Activated T-cell treated with anti-CD3 and anti-CD28 coated beads for 1 hour (primary cell): ENCODE measurements at regions not wholly inside any gene's neighbourhood (a gene's known extent, or its start where the extent isn't known, plus 50 kb on each side); places are given as distances from the start of the nearest gene placed in this dataset.
A peak's percentile ranks its signal among the peaks of the same experiment; 100 is the strongest.
"Not testable (repeated sequence)": the region's sequence is repeated elsewhere in the genome, so short reads cannot be mapped to it uniquely, and the experiment has no call there.

Experiments used
- DNase-seq: peaks from one replicate; pipeline ENCODE4 v3.0.0-alpha.2; 2020; ENCODE audit warnings: low read depth

DNA sequence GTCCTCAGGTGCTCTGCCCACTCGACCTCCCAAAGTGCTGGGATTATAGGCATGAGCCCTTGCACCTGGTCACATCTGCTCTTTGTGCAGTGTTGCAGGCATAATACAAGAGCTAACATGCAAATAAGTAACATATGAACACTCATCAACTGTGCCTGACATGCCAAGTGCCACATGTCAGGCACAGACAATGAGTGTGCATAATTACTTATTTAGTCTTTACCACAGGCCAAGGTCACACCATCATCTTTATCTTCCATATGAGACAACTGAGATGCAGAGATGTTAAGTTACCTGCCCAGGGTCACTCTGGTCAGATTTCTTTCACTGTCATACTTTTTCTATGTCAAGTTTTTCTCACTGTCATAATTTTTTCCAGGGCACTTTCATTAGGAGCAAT, 126.1 kb downstream of the PPIAL4G start:
- DNase-seq: no peak

DNA sequence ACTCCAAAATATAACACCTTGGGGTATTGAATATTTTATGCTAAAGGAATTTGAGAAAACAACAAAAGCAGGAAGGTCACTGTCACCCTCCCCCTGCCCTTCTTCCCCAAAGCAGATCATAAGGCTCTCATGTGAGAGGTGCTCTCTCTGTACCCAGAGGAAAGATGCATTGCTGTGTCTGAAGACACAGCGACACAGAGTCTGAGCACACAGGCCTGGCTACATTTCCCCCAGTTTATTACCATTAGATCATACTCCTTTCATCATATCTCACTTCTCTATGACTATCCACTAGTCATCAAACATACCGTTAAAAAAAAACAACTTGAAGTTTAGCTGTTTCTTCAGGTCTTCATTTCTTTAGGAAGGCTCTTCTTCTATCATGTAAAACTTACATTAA, 127.1 kb downstream of the PPIAL4G start:
- no peak for DNase-seq

DNA sequence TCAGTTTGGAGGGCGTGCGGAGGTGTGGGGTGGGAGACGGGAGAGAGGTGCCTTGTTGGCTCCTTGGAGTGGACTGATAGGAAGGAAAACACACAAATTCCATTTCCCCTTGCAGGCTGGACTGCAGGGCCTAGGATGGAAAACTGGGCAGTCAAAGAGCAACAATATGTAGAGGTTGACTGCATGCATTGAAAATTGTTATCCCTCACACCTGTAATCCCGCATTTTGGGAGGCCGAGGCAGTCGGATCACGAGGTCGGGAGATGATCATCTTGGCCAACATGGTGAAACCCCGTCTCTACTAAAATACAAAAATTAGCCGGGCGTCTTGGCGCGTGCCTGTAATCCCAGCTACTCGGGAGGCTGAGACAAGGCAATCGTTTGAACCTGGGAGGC, 128.2 kb downstream of the PPIAL4G start:
- DNase-seq: no peak

DNA sequence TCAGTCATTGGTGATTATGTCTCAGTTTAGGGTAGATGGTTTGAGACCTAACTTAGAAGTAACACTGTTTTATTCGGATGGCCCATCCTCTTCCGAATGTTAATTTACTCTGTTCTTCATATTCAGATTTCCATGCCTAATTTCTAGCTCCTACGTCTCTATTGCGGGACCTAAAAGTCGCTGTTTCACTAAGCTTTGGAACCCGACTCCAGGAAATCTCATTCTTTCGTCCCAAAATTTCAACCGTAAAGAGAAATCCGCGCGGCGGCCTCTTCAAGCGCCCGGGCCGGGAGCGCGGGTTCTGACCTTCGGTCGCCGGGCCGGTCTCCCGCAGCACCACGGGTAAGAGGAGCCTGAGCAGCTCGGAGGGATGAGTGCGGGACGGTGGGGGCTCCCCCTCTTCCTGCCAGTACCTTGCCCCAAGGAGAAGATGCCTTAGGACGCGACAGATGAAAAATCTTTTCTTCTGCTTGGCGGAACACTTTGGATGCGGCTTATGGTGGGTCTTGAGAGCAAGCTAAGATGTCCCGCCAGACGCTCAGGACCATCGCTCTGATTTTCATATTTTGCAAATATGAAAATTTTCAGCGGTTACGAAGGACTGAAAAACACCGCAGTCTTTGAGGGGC, 128.7 kb downstream of the PPIAL4G start:
- DNase-seq: no peak

DNA sequence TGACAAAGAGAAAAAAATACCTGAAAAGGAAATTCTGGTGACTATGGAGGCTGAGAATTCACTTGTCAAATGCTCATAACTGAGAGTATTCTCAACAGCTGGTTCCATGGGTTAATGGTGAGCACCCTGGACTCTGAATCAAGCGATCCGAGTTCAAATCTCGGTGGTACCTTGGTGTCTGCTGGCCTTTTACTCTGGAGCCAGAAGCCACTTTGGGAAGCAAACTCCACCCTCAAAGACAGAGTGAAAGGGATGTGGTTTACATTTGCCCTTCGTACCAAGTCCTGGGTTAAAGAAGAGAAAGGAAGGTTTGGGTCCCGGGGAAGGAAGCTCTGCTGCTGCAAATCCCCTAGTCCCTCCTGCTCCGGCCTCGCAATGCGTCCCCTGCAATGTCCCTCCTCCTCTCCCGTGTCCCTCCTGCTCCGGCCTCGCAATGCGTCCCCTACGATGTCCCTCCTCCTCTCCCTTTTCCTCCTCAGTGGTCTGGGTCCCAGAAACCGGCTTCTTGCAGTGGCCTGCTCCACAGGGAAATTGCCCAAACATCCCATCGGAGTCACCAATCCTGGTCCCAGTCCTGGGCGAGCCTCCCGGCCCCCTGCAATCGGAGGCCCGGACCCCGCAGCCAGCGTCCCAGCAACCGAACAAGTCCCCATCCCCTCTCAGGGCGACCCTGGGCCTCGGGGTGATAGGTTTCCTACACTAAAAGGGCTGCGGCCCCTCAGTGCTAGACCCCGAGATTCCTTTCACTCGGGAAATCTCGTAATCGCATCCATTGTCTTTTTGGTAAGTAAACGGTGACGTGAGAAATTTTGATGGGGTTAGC, 129.4 kb downstream of the PPIAL4G start:
- no peak for DNase-seq

DNA sequence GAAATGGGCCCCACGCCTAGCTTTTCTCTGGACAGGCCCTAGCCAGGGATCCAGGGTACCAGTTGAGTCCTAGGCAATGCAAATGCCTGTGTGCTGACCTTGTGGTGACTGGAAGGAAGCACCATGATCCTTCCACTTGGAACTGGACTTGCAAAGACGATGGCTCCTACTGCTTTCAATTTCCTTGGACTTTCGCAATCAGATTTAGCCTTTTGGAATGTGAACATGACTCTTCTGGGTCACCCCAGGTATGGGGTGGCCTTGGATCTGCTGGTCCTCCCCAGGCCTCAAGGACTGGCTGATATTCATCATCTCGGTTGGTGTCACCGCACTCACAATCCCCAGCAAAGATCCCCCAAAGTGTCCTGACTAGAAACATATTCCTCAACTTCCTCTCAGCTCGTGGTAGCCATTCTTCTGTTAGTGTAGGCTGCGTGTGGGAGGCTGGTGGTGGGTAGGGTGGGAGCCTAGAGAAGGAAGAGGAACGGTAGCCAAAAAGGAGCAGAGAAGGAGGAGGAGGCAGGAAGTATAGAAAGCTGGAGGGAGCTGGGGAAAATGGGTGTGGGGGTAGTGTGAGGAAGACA, 130.5 kb downstream of the PPIAL4G start:
- DNase-seq: no peak

DNA sequence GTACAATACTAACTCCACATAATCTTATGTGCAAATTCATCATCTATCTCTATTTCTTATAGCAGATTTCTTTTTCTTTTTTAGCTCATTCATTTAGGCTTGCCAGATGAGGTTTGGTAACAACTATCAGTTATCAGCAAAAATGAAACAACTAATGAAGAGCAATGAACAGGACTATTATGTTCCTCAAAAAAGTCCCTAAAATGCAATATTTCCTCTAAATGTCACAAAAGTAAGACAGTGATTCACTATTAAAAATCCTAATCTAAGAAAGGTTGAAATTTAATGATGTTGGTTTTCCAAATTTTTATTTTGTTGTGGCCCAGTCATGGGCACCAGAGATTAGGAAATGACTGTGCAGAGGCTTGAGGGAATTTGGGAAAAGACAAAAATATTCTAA, 135.3 kb downstream of the PPIAL4G start:
- DNase-seq: no peak

DNA sequence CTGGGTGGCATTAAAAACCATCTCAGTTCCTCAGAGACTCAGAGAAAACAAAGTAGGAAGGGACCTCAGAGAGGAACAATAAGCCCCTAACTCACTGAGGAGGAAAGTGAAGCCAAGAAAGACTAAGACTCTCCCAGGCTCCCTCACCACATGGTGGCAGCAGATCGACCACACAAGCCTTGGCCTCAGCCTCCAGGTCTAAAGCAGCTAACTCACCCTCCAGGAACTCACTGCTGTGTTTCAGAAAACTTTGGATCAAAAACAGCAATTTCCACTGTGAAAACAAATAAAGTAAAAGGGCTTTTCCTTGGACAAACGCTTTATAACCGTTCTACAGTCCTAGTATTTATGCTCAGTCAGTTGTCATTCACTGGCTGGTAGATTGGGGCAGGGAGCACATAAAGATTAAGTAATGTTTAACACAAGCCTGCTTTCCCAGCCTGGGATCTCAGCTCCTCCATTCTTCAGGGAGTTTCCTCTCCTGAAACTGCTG, 137.4 kb downstream of the PPIAL4G start:
- DNase-seq: not testable (repeated sequence)

DNA sequence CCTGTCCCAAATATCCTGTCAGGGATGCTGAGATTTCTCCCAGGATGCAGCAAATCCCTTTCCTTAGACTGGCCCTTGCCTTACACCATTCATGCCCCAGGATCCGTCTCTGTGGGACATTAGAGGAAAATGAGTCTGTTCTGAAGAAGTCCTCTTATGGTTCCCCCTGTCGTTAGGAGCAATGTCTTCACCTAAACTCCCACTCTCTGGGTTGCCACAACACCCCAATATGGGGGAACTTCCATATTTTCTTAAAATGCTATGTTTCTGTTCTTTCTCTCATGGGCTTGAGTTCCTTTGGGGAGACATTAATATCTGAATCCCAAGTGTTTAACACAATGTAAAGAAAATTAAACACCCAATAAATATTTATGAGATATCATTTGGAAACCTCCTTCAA, 138.5 kb downstream of the PPIAL4G start:
- DNase-seq: not testable (repeated sequence)

DNA sequence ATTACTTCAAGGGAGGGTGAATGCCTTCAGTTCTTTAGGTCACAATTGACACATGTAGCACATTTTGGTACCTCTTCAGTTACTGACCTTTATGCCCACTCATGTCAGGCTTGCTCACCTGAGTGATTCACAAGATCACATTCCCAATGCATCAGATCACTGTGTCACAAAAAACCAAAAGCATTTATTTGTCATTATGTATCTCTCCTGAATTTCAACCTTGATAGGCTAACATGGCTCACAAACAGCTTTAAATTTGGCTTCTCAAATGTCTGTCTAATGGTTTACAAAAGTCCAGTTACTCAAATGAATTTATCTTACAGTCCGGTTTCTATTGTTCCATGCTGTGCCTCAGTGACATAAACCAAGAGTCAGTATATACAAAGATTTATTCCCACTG, 141.4 kb downstream of the PPIAL4G start:
- DNase-seq: not testable (repeated sequence)

DNA sequence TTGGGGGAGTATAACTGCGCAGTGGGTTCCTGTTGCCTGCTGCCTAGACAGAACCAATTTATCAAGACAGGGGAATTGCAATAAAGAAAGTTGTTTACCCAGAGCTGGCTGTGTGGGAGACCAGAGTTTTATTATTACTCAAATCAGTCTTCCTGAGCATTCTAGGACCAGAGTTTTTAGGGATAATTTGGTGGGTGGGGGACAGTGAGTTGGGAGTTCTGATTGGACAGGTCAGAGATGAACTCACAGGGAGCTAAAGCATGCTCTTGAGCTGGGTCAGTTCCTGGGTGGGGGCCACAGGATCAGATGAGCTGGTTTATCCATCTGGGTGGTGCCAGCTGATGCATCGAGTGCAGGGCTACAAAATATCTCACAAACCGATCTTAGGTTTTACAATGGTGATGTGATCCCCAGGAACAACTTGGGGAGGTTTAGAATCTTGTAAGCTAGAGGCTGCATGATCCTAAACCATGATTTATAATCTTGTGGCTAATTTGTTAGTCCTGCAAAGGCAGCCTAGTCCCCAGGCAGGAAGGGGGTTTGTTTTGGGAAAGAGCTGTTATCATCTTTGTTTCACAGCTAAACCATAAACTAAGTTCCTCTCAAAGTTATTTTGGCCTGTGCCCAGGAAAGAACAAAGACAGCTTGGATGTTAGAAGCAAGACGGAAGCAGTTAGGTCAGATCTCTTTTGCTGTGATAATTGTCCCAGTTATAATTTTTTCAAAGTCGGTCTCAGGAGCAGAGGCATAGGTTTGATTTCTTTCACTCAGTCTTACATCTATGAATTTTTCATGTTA, 146.8 kb downstream of the PPIAL4G start:
- DNase-seq: not testable (repeated sequence)

DNA sequence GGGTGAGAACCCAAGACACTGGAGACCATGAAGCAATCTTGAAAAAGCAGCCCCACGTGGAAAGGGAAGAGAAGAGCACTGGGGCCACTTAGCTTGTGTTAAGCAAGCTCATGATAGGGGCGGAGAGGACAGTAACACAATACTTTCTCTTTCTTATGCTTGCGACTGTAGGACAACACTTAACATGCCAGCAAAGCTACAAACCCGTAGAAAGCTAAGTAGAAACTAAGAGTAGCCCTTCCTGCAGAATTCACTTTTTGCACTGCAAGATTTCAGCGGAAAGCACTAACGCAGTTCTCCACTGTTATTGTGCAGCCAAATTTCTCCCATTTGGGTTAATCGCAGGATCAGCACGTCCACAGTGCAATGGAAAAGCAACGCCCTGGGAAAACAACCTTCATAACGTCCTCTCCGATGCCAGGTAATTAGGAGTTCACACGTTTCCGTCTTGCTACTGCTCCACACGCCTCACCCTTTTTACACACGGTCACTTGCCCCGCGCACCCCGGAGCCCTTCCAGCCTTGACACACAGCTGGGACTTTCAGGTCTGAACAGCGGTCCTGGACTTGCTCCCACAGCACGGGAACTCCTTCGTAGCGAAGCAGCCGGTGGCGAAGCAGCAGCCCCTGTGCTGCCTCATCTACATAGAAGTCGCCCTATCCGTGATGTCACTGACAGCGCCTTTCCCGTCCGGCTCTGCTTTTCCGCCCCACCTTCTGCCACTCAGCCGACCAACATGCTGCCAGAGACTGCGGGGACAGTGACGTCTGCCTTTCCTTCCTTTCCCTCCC, 148.6 kb downstream of the PPIAL4G start:
- peak; percentile 47 for DNase-seq

DNA sequence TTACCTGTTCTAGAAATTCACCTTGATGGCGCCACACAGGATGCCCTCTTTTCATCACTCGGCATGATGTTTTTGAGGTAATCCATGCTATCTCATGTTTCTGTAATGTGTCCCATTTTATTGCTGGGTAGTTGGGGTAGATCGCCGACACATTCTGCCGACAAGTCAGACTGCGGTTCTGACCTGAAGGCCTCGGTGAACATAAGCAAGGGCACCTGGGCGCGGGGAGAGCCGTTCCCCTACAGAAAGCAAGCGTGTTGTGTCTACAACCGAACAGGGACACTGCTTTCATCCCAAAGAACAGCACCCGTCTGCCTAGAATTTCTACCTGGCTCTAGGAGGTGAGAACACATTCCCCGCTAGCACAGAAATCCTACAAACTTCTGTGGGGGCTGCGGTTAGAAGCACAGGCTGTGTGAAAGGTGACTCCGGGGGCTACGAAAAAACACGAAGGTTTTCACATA, 149.2 kb downstream of the PPIAL4G start:
- DNase-seq: no peak

DNA sequence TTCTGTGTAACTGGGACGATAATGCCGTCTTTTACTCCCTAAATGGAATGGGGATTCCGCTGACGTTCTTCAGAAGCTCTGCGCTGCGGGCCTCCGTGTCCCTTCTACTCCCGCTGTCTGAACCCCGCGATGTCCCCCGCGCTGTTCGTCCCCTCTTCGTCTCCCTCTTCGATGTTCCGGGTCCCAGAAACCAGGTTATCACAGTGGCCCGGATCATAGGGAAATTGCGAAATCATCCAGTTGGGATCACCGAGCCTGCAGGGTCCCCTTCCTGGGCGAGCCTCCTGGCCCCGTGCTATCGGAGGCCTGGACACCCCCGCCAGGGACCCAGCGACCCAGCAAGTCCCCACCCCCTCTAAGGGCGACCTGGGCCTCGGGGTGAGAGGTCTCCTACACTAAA, 154.2 kb downstream of the PPIAL4G start:
- no peak for DNase-seq

DNA sequence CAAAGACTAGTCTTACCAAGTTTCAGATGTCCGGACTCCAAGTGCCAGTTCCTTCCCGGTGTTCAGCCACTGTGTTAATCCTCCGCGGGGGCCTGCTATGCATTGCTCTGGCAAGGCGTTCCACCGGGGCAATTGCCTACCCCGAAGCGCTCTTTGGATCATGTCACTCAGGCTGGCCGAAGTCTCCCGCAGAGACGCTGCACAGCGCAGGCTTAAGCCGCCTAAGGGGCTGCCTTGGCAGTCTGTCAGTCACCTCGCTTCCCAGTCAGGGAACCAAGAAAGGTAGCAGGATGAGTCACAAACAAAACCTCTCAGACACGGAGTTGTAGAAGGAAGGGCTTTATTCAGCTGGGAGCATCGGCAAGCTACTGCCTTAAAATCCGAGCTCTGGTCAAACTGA, 158.1 kb downstream of the PPIAL4G start:
- not testable (repeated sequence) for DNase-seq

DNA sequence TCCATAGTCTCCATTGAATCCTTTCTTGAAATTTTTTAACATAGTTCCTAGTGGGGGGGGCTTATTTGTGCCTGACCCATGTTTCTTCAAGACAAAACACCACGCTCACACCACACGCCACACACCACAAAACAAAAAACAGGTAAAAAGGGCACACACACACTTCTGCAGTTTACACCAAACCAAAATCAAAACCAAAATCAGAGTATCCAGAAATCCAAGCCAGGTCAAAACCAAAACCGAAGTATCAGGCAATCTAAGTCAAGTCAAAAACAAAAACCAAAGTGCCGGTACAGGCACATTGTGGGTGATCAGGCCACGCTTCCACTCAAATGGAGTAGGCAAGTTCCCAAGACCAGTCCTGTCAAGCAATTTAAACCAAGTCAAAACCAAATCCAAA, 158.6 kb downstream of the PPIAL4G start:
- DNase-seq: not testable (repeated sequence)

DNA sequence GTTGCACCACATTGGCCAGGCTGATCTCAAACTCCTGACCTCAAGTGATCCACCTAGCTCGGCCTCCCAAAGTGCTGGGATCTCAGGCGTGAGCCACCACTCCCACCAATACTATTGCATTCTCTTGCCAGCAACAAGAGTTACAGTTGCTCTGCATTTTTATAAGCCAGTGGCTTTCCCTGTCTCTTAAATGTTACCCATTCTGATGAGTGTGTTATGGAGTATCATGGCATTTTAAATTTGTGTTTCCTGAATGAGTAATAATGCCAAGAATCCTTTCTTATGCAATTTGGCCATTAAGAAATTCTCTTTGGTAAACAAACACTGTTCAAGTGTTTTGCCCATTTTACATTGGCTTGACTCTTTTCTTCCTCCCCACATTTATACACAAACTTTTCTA, 163.0 kb downstream of the PPIAL4G start:
- not testable (repeated sequence) for DNase-seq

DNA sequence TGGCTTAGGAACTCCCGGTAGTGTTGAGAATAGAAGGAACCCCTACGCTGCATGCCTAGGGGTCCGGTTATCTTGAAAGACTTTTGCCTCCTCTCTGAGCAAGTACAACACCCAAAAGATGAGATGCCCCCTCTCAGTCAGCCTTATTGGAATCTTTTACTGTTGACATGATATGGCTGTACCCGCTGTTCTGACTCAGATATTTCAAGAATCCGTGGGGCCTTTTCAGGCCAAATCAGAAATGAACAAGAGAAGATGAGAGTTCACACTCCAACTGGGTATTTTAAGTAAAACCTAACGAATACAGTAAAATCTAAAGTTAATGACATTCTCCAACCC, 164.2 kb downstream of the PPIAL4G start:
- DNase-seq: no peak

DNA sequence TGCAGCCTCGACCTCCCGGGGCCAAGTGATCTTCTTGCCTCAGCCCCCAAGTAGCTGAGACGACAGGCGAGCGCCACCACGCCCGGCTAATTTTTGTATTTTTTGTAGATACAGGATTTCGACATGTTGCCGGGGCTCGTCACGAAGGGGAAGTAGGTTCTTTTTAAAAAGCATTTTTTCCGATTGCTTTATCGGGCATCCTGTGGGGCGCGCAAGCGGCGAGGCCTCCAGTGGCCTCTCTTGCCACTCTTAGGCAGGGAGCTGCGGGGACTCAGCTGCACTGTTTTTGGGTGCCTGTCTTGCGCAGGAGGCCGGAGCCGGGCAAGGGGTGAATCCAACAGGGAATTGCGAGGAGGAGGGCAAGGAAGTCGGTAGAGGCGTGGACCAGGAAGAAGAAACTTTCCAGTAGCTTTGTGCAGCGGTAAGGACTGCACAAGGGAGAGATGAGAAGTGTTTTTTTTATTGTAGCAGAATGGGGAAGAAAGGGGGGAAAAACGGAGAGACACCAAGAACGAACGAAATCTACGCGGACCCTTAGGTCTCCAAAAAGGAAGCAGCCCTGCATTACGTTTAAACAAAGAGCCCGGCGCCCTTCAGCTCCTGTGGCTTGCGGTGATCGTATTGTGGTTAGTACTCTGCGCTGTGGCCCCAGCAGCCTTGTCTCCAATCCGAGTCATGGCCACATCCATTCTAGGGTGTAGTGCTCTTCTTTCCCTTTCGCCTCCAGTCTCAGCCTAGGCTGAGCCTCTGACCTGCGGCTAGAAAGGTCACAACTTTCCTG, 164.8 kb downstream of the PPIAL4G start:
- DNase-seq: peak; percentile 33

DNA sequence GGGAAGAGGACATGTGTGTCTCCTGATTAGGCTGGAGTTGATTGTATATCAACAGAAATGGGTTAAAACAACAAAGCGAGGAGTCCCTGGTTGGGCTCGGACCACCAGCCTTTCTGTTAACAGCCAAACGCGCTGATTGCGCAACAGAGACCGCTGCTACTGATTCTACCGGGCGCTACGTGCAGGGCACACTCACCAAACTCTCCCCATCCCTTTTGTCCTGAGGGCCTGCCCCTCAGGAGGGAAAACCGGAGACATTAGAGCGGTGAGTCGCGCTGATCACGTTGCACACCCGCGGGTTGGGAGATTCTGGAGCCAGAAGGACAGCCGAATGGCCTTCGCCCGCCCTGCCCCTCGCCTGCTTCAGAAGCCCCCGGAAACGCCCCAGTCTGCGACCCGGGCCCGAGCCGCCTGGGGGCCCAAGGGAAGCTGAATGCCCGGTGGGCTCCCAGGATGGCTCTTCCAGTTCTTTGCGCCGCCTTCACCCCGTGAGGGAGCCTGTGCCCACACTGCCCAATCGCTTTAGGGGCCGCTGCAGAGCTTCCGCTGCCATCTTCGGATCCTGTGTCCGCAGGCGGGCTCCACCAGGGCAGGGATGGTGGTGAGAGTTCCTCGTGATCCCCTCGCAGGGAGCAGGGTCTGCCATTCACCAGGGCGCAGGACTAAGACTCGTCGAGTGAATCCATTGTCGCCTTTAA, 165.4 kb upstream of the NBPF11 start:
- DNase-seq: no peak
